NCI-H2081 treated with DMSO at 0.1 percent for 48 hours (cell line): ENCODE measurements at regions not wholly inside any gene's neighbourhood (a gene's known extent, or its start where the extent isn't known, plus 50 kb on each side); places are given as distances from the start of the nearest gene placed in this dataset.
"Not testable (repeated sequence)": the region's sequence is repeated elsewhere in the genome, so short reads cannot be mapped to it uniquely, and the experiment has no call there.

Experiments used
- DNase-seq: peaks from one replicate; lab custom pipeline; 2025; lab: John Stamatoyannopoulos, UW

GRCh38 chr14:37992499-37992898 is 215.2 kb upstream of the SSTR1 start:
- DNase-seq = no peak

GRCh38 chr14:37994846-37995372 is 212.8 kb upstream of the SSTR1 start:
- no peak for DNase-seq

GRCh38 chr14:37997017-37997416 is 210.7 kb upstream of the SSTR1 start:
- DNase-seq = no peak

- DNase-seq = no peak
These were observed 207.4 kb upstream of the SSTR1 start for GRCh38 chr14:38000340-38000739.

GRCh38 chr14:38001501-38001900 is 206.2 kb upstream of the SSTR1 start:
- DNase-seq = no peak

GRCh38 chr14:38003746-38004609 is 203.7 kb upstream of the SSTR1 start:
- no peak for DNase-seq

GRCh38 chr14:38004610-38004879 is 203.2 kb upstream of the SSTR1 start:
- no peak for DNase-seq

GRCh38 chr14:38011156-38011555 is 196.5 kb upstream of the SSTR1 start:
- not testable (repeated sequence) for DNase-seq

- no peak for DNase-seq
These were observed 195.6 kb upstream of the SSTR1 start for GRCh38 chr14:38012056-38012455.

- no peak for DNase-seq
These were observed 191.2 kb upstream of the SSTR1 start for GRCh38 chr14:38016497-38016896.

- no peak for DNase-seq
These were observed 185.8 kb upstream of the SSTR1 start for GRCh38 chr14:38021861-38022260.

- DNase-seq = no peak
These were observed 184.9 kb upstream of the SSTR1 start for GRCh38 chr14:38022775-38023174.

GRCh38 chr14:38038171-38038570 is 169.5 kb upstream of the SSTR1 start:
- no peak for DNase-seq

- no peak for DNase-seq
These were observed 168.7 kb upstream of the SSTR1 start for GRCh38 chr14:38038986-38039385.

GRCh38 chr14:38039496-38039895 is 168.2 kb upstream of the SSTR1 start:
- DNase-seq = no peak

GRCh38 chr14:38040411-38040810 is 167.3 kb upstream of the SSTR1 start:
- no peak for DNase-seq

GRCh38 chr14:38042322-38042721 is 165.4 kb upstream of the SSTR1 start:
- DNase-seq = no peak

- DNase-seq = no peak
These were observed 163.0 kb upstream of the SSTR1 start for GRCh38 chr14:38044710-38045109.

GRCh38 chr14:38045461-38045860 is 162.2 kb upstream of the SSTR1 start:
- no peak for DNase-seq

GRCh38 chr14:38046160-38046559 is 161.5 kb upstream of the SSTR1 start:
- no peak for DNase-seq

- no peak for DNase-seq
These were observed 160.4 kb upstream of the SSTR1 start for GRCh38 chr14:38047195-38047902.

GRCh38 chr14:38053666-38054065 is 154.0 kb upstream of the SSTR1 start:
- no peak for DNase-seq

GRCh38 chr14:38056270-38056669 is 151.4 kb upstream of the SSTR1 start:
- DNase-seq = no peak
